ENCODE measurements at regions not wholly inside any gene's neighbourhood (a gene's known extent, or its start where the extent isn't known, plus 50 kb on each side); places are given as distances from the start of the nearest gene placed in this dataset.
A peak's percentile ranks its signal among the peaks of the same experiment; 100 is the strongest.
"Not testable (repeated sequence)": the region's sequence is repeated elsewhere in the genome, so short reads cannot be mapped to it uniquely, and the experiment has no call there.

DNA sequence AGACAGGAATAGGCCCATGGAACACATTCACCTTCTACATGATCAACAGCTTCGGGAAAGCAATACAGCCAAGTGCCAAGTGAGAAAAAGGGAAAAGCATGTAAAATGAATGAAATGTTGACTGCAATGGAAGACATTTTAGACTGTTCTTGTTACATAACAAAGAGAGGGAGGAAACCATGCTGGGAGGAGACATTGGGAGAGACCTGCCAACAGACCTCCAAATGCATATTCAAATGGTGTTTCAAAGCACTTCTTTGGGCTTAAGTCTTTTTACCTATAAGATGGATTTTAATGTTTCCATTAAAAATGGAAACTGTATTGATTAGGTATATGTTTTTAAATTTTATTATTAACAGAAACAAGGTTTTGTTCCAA lies 350.0 kb upstream of the THBS1 start:
- no peak for DNase-seq (ENCODE audit: low read depth, low spot score)

- no peak for DNase-seq (ENCODE audit: low read depth, low spot score)
These were observed 348.4 kb upstream of the THBS1 start for GRCh38 chr15:39232512-39232911.

DNA sequence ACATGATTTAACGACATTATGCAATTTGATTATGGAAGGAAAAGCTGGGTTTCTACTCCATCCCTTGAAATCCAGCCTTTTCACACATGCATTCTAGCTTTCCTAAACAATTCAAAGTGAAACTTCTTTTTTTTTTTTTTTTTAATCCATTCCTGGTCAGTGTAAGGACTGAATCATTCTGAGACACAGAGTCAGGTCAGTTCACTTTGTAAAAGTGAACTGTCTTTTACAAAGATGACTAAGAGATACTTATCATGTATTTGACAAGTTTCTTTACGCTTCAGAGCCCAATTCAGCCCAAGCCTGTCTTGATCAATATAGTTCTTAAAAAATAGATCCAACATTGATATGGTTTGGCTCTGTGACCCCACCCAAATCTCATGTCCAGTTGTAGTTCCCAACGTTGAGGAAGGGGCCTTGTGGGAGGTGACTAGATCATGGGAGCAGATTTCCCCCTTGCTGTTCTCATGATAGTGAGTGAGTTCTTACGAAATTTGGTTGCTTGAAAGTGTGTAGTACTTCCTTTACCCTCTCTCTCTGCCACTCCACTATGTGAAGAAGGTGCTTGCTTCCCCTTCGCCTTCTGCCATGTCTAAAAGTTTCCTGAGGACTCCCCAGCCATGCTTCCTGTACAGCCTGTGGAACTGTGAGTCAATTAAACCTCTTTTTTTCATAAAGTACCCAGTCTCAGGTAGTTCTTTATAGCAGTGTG lies 345.6 kb upstream of the THBS1 start:
- DNase-seq (ENCODE audit: low read depth, low spot score): no peak

DNA sequence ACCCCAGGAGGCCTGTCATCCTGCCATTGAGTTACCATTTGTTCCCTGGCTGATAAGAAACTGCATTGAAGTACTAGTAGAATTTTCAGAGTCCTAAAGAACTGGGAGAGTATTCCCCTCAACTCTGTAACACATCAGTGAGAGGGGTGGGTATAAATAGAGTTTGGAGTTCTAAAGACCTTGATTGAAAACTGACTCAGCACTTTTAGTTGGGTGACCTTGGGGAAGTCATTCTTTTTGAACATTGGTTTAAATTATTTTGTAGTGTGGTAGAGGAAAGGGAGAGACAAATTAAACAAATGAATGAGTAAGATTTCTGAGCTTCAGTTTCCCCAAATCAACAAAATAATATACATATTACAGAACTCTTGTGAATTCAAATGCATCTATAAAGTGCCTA lies 344.5 kb upstream of the THBS1 start:
- no peak for DNase-seq (ENCODE audit: low read depth, low spot score)

DNA sequence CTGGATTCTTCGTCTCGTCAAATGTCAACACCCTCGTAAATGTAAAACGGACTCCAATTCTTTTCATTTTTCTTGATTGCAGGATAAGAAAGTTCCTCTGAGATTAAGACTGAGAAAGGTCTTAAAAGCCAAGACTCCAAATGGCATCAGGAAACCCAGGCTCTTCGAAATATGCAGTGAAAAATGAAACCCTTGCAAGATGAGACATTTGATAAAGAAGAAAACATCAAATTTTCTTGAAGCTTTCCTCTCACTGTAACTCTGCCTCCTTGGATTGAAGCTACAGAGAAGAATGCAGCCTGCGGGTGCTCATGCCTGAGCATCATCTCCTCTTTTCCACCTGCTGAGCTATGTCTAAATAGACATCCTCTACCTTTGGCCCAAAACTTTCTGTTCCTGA lies 342.4 kb upstream of the THBS1 start:
- DNase-seq (ENCODE audit: low read depth, low spot score): no peak

DNA sequence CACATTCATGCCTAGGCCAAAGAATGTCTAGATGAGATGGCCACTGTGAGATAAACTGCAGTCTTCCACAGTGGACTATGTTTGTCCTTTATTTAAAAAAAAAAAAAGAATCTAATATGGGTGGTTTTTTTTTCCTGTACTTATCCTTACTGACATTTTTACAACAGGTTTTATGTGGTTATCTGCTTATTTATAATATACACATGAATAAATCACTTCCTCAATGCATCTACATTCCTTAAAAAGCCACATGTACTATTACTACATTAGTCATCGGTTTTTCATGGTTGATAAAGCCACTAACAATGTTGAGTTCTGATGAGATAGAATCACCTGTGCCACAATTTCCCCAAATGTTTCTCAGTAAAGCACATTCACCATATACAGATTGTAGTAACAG lies 341.3 kb upstream of the THBS1 start:
- DNase-seq (ENCODE audit: low read depth, low spot score): no peak

DNA sequence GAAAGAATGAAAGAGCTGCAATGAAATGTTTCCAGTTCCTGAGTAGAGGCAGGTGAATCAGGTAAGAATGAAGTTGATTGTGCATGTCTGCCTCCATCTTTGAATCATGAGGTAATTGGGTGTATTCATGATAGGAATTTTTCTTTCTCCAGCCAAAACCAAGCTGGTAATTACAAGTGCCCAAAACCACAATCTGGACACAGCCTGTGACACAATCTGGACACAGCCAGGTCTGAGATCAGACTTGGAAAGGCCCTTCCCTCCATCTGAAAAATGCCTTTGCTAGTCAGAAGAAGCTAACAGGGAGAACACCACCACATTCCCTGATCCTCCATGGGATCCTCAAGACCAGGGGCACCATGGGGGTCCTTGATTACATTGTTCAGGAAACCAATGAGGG lies 338.5 kb upstream of the THBS1 start:
- DNase-seq (ENCODE audit: low read depth, low spot score): no peak

DNA sequence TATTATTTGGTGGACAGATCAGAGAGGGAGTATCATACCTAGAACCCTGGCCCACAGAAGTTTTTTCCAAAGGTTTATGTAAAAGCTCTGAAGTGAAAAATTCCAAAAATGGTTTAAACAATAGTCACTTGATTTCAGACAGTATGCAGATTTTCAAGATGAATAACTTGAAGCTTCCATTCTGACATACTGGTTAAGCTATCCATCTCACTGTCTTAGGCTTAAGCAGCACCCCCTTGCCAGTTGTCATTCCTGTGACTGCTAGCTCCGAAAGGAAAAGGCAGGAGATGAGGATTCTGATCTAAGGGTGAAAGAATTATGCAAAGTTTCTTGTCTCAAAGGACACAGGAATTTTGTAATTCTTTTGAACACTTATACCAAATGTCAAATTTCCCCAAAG lies 337.5 kb upstream of the THBS1 start:
- DNase-seq (ENCODE audit: low read depth, low spot score): no peak

- no peak for DNase-seq (ENCODE audit: low read depth, low spot score)
These were observed 336.1 kb upstream of the THBS1 start for GRCh38 chr15:39244776-39245175.

DNA sequence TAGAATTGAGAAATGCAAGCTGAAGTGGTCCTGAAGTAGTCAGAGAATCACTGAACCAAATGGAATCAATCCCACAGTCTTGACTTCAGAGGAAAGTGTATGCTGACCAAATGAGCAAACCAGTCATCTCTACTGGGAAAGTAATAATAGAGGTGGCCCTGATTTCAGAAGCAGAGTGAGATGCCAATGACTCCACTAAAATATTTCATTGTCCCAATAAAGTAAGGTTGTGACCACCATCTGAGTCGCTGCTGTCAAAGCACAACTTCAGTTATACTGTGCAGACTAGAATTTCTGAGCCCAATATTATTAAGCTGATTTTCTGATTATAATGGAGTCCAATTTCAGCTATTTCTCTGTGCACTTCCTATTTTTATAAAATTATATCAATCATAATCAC lies 334.4 kb upstream of the THBS1 start:
- no peak for DNase-seq (ENCODE audit: low read depth, low spot score)

DNA sequence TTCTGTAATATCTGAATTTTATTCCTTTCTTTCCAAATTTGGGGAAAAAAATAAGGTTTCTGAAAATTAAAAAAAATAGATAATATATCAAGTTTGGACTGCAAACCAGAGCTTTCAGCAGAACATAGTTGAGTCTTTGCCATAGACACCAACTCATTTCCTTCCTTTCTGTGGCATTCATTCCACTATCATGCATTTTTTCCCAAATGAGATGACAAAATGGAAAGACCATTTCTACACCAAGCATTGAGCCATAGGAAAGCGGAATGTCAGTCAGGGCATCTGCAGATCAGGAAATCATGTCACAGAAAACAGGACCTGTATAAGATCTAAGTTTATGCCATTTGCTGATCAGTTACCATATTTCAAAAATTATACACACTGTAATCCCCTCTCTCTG lies 333.3 kb upstream of the THBS1 start:
- DNase-seq (ENCODE audit: low read depth, low spot score): peak; percentile 79

DNA sequence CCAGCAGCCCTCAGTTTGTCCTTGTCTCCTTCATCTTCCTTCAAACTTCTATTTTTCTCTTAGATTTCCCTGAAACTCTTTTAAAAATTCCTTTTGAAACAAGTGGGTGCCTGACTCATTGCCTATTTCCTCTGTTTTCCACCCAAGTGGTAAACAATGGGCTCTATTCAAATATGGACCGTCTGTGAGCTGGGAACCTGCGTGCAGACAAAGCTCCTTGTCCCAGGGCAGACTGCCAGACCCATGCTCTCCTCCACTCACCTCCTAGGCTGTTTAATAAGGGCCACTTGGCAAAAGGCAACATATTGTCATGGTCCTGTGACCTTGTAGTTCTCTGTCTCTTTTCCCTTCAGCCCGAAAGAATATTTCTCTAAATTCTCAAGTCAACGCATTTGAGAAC lies 332.7 kb upstream of the THBS1 start:
- peak; percentile 98 for DNase-seq (ENCODE audit: low read depth, low spot score)

GRCh38 chr15:39250001-39250400 lies 330.9 kb upstream of the THBS1 start:
- DNase-seq (ENCODE audit: low read depth, low spot score): no peak

DNA sequence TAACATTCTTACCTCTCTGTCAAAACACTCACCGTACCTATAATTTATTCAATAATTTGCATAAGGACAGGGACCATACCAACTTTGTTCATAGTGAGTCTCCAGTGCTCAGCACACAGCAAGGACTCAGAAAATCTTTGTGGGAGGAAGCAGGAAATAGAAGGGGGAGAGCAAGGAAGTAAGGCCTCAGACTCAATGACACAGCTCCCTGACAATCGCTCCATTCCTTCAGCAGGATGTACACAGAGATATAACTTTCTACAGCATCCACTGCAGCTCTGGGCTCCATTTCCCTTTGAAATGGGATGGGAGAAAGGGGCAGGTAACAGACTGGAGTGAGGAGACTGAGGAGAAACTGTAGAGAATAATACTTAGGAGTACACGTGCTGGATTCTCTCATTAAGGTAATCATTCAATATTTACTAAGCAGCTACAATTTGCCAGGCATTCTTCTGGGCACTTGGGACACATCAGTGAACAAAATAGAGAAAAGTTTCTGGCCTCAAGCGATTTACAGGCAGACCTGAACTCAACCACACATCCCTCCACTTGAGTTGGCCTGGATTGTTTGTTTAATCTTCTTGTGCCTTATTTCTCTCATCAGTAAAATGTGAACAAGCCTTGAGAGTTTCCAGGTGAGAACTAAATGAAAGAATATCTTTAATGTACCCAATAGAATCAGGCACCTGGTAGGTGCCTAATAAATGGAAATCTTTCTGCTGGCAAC lies 330.3 kb upstream of the THBS1 start:
- DNase-seq (ENCODE audit: low read depth, low spot score): no peak

DNA sequence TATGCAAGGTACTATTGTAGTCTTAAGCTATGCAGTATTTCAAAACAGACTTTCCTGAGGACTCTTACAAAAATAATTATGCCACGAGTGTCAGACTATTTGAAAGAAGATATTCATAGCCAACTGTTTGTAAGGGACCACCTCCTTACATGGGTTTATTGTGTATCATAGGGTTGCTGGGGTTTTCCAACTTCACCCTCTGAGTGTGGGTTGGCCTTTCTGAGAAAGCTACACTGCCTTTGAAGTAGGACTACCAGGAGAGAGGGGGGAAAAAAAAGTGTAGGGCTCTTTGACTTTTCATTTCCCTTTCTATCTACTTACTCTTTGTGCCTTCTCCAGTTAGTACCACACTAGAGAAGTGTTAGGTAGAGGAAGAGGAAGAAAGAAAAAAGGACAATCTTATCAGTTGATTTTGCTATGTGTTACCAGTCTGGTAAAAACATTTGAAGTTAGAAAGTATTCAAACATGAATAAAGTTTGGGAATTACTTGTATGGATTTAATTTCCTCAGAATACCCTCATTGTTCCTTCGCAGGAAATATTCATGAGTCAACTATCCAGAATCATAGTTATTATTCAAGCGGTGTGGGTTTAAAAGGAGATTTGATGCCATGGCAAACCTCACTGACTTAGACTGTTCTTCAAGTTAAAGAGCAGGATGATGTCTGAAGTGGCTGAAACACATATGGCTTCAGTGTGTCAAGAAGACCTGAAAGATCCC lies 329.3 kb upstream of the THBS1 start:
- peak; percentile 84 for DNase-seq (ENCODE audit: low read depth, low spot score)

DNA sequence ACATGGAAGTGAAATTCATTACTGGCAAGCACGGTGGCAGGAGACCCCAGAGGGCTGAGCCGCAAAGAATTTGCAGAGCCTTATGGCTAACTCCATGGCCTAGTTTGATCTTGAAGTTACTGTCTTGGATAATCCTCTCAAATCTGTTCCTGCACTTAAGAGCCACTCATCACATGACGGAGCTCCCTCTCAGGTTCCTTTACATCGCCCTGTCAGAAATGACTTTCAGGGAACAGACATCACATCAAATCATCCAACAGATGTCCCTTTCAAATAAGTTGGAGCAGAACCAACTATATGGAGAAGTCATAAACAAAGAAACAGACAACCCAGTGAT lies 328.8 kb upstream of the THBS1 start:
- DNase-seq (ENCODE audit: low read depth, low spot score): no peak

GRCh38 chr15:39253552-39253951 lies 327.3 kb upstream of the THBS1 start:
- DNase-seq (ENCODE audit: low read depth, low spot score): no peak

- DNase-seq (ENCODE audit: low read depth, low spot score): no peak
These were observed 326.7 kb upstream of the THBS1 start for GRCh38 chr15:39254181-39254580.

- DNase-seq (ENCODE audit: low read depth, low spot score): no peak
These were observed 325.1 kb upstream of the THBS1 start for GRCh38 chr15:39255760-39256159.

DNA sequence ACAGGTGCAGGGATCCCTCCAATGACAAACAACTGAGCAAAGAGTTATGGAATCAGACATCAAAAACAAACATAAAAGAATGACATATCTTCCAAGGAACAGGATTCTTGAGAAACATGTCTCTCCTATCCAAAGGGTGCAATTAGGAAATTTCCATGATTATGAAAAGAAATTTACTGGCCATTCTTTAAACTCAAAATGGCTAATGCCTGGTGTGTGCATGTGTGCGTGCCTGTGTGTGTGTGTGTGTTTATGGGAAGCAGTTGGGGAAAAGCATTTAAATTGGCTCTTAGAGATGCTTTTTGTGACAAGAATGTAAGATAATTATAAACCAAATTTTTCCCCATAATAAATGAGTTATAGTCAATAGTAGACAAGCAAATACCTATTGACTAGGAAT lies 320.5 kb upstream of the THBS1 start:
- DNase-seq (ENCODE audit: low read depth, low spot score): no peak

DNA sequence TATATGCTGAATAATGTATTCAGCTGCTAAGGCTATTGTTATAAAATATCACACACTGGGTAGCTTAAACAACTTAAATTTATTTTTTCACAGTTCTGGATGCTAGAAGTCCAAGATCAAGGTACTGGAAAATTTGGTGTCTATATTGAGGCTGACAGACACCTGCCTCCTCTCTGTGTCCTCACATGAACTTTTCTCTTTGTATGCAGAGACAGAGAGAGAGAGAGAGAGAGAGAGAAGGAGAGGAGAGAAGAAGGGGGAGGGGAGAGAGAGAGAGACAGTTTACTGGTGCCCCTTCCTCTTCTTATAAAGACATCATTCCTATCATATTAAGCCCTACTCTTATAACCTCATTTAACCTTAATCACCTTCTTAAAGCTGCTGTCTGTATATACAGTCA lies 320.1 kb upstream of the THBS1 start:
- no peak for DNase-seq (ENCODE audit: low read depth, low spot score)

- DNase-seq (ENCODE audit: low read depth, low spot score): not testable (repeated sequence)
These were observed 319.3 kb upstream of the THBS1 start for GRCh38 chr15:39261397-39262183.
